MCF 10A (cell line): ENCODE measurements at regions not wholly inside any gene's neighbourhood (a gene's known extent, or its start where the extent isn't known, plus 50 kb on each side); places are given as distances from the start of the nearest gene placed in this dataset.

ENCODE experiments used
- BruUV-seq: library from RNA; stranded (reverse); fragments of 400-500 nt; replicated peaks from 2 replicates; lab custom pipeline; 2021; lab: Mats Ljungman, UMichigan
- CTCF ChIA-PET: fragments of 300-600 bp; sonication (Branson Sonifier 250); formaldehyde crosslinking; extraction: SDS; loops from one replicate; lab custom pipeline; 2021; ENCODE audit warnings: antibody characterized with exemption, inconsistent platforms; lab: Yijun Ruan, JAX
- POLR2A ChIA-PET: fragments of 300-600, 350-650 bp; sonication (Branson Sonifier 250); formaldehyde crosslinking; extraction: SDS; loops from one replicate; lab custom pipeline; 2020; ENCODE audit warnings: antibody characterized with exemption, inconsistent platforms; lab: Yijun Ruan, JAX
- DNase-seq: peaks from one replicate; pipeline ENCODE4 v3.0.0-alpha.2; 2018; ENCODE audit not compliant: unreplicated experiment
- H3K27ac Mint-ChIP-seq: one replicate; pipeline ENCODE4 v1.8.0; 2022; ENCODE audit warnings: mild to moderate bottlenecking, low read depth, mixed read lengths; ENCODE audit not compliant: unreplicated experiment
- H3K27me3 Mint-ChIP-seq: one replicate; pipeline ENCODE4 v1.8.0; 2022; ENCODE audit warnings: mixed read lengths; ENCODE audit not compliant: insufficient read depth, unreplicated experiment
- H3K36me3 Mint-ChIP-seq: one replicate; pipeline ENCODE4 v1.8.0; 2022; ENCODE audit warnings: mild to moderate bottlenecking, moderate library complexity, mixed read lengths; ENCODE audit not compliant: insufficient read depth, unreplicated experiment
- H3K4me1 Mint-ChIP-seq: one replicate; pipeline ENCODE4 v1.8.0; 2022; ENCODE audit warnings: mixed read lengths; ENCODE audit not compliant: insufficient read depth, unreplicated experiment
- H3K4me3 Mint-ChIP-seq: one replicate; pipeline ENCODE4 v1.8.0; 2022; ENCODE audit warnings: mild to moderate bottlenecking, moderate library complexity, mixed read lengths; ENCODE audit not compliant: unreplicated experiment
- H3K9me3 Mint-ChIP-seq: one replicate; pipeline ENCODE4 v1.8.0; 2022; ENCODE audit warnings: mixed read lengths; ENCODE audit not compliant: unreplicated experiment
- intact Hi-C: fragments of 100-400 bp; cut with micrococcal nuclease; formaldehyde crosslinking; loops from 2 replicates; pipeline ENCODE4 v1.14.1; 2022
- TF ChIP-seq, protein P1 (sequence below): fragments of 200-600 bp; IDR thresholded peaks from one replicate; pipeline ENCODE4 v1.8.0; 2022; ENCODE audit warnings: antibody characterized with exemption, mild to moderate bottlenecking; ENCODE audit not compliant: unreplicated experiment

DNA sequence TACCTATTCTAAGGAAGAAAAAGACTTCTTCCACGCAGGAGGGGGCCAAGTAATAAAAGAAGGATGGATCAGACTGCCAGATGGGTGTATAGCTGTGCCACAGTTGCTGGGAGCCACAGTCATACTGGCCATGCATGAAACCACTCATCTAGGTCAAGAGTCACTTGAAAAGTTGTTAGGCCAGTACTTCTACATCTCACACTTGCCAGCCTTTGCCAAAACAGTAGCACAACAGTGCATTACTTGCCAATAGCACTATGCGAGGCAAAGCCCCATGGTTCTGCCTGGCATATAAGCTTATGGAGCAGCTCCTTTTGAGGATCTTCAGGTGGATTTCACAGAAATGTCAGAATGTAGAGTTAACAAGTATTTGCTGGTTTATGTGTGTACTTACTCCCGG, 735.0 kb downstream of the NLGN4Y start:
- H3K27me3 Mint-ChIP-seq: no peaks in the 10 kb centered on the region
- no peak overlapping the region for H3K27ac Mint-ChIP-seq
- POLR2A ChIA-PET: no interaction called here
- CTCF ChIA-PET: no interaction called here
- H3K36me3 Mint-ChIP-seq: no peaks in the 10 kb centered on the region
- DNase-seq: no peak
- BruUV-seq: no TSS peak
- intact Hi-C loops: no loop called here
- TF ChIP-seq, protein P1, sequence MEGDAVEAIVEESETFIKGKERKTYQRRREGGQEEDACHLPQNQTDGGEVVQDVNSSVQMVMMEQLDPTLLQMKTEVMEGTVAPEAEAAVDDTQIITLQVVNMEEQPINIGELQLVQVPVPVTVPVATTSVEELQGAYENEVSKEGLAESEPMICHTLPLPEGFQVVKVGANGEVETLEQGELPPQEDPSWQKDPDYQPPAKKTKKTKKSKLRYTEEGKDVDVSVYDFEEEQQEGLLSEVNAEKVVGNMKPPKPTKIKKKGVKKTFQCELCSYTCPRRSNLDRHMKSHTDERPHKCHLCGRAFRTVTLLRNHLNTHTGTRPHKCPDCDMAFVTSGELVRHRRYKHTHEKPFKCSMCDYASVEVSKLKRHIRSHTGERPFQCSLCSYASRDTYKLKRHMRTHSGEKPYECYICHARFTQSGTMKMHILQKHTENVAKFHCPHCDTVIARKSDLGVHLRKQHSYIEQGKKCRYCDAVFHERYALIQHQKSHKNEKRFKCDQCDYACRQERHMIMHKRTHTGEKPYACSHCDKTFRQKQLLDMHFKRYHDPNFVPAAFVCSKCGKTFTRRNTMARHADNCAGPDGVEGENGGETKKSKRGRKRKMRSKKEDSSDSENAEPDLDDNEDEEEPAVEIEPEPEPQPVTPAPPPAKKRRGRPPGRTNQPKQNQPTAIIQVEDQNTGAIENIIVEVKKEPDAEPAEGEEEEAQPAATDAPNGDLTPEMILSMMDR: no peak
- H3K9me3 Mint-ChIP-seq: no peaks in the 10 kb centered on the region
- no peak overlapping the region for H3K4me3 Mint-ChIP-seq
- H3K4me1 Mint-ChIP-seq: no peaks in the 10 kb centered on the region

DNA sequence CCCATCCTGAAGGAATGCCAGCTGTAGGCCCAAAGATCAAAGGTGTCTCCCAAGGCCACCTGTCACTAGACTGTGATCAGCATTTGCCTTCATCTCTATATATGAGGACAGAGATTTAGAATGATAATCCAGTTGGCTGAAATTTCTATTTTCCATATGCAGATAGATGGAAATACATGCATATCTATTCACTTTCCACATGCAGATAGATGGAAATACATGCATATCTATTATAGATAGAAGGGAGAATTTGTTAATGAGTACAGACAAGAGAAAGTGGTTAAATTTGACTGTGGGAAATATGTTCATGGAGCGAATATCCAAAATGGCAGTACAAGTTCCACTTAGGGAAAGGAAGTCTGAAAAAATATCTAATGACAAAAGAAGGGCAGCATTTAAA, 762.2 kb downstream of the NLGN4Y start:
- POLR2A ChIA-PET: no interaction called here
- TF ChIP-seq, protein P1: no peak
- H3K4me1 Mint-ChIP-seq: no peaks in the 10 kb centered on the region
- intact Hi-C loops: no loop called here
- DNase-seq: no peak
- CTCF ChIA-PET: no interaction called here
- H3K4me3 Mint-ChIP-seq: no peak overlapping the region
- no peak overlapping the region for H3K27ac Mint-ChIP-seq
- no TSS peak for BruUV-seq
- no peaks in the 10 kb centered on the region for H3K9me3 Mint-ChIP-seq
- no peaks in the 10 kb centered on the region for H3K36me3 Mint-ChIP-seq
- H3K27me3 Mint-ChIP-seq: no peaks in the 10 kb centered on the region

DNA sequence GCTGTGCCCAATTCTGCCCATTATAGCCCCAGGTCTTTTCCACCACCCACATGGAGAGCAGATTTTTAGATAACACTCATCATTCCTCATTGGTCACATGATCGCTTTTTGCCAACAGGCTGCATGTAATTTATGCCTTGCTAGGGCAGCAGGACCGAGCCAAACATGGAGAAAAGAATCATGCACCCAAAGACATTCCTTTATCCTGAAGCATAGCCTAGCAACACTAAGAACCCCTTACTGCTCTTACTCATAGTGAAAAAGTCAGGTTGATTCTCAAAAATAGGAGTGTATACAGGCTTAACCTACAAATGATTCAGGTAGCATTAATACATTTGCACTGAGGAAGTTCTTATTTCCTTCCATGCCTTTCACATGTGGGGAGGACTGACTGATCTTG, 765.5 kb downstream of the NLGN4Y start:
- intact Hi-C loops: no loop called here
- no peak for DNase-seq
- no peaks in the 10 kb centered on the region for H3K9me3 Mint-ChIP-seq
- no peaks in the 10 kb centered on the region for H3K36me3 Mint-ChIP-seq
- BruUV-seq: no TSS peak
- no peaks in the 10 kb centered on the region for H3K4me1 Mint-ChIP-seq
- CTCF ChIA-PET: no interaction called here
- H3K4me3 Mint-ChIP-seq: no peak overlapping the region
- H3K27me3 Mint-ChIP-seq: no peaks in the 10 kb centered on the region
- TF ChIP-seq, protein P1: no peak
- POLR2A ChIA-PET: no interaction called here
- H3K27ac Mint-ChIP-seq: no peak overlapping the region

DNA sequence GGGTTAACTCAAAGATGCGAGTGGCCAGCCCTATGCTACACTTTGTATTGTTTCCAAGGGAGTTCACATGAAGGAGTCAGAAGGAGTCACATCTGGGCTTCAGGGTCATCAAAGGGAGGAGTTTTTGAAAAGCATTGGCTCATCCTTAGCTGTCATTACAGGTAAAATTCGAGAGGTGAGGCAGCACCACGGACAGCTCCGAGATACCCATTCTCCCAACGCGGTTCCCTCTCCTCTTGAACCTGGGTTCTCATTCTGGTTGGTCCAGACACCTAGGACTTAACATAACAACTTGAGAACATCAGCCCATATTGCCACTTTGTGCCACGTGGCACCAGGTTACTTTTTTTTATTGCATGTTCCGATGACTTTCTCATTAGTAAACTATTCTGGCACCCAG, 768.6 kb downstream of the NLGN4Y start:
- H3K4me1 Mint-ChIP-seq: no peaks in the 10 kb centered on the region
- H3K9me3 Mint-ChIP-seq: no peaks in the 10 kb centered on the region
- H3K27me3 Mint-ChIP-seq: no peaks in the 10 kb centered on the region
- intact Hi-C loops: no loop called here
- DNase-seq: no peak
- H3K27ac Mint-ChIP-seq: no peak overlapping the region
- ChIA-PET POLR2A (no interaction called here), CTCF (no interaction called here)
- H3K4me3 Mint-ChIP-seq: no peak overlapping the region
- TF ChIP-seq, protein P1: no peak
- H3K36me3 Mint-ChIP-seq: no peaks in the 10 kb centered on the region
- no TSS peak for BruUV-seq
